ENCODE measurements at regions not wholly inside any gene's neighbourhood (a gene's known extent, or its start where the extent isn't known, plus 50 kb on each side); places are given as distances from the start of the nearest gene placed in this dataset.
"Not testable (repeated sequence)": the region's sequence is repeated elsewhere in the genome, so short reads cannot be mapped to it uniquely, and the experiment has no call there.

DNA sequence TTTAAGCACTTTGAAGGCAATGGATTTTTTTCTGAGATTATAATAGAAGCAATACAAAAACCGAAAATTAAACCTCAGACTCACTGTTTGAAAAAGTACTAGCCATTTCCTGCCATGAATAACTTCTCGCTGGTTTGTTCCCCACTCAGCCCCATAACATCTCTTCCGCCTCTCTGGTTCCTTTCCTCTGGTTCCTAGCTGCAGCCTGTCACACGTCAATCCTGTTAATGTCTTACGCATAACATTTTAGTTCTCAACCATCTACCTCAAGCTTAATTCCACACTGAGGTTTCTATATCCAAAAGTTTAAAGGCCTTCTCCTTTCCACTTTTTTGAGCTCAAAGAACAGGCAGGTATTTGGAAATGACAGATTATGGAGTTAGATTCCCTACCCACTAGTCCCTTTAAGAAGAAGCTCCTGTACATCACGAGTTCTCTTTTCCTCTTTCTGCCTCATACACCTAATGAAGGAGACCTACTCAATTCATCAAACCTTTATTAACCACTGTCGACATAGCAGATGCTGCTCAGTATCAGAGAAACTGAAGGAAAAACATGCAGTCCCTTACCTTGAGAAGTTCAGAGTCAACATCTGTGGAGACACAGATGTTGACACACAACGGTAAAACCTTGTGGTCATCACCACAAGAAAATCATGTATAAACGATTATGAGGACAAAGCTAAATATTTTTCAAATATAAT, 243.0 kb upstream of the PTGER4 start:
- DNase-seq (ENCODE audit: low read depth in 2 of 2) = no peak
- Histone ChIP-seq H3K27me3 (ENCODE audit: control insufficient read depth, insufficient read depth, low read length) (no peaks in the 10 kb centered on the region), H3K79me2 (ENCODE audit: control insufficient read depth, insufficient read depth, low read length) (no peaks in the 10 kb centered on the region), H3K27ac (ENCODE audit: insufficient read depth, low read length) (no peak overlapping the region), H4K20me1 (ENCODE audit: control insufficient read depth, extremely low read depth, insufficient read depth, low read length) (no peaks in the 10 kb centered on the region), H3K4me2 (ENCODE audit: extremely low read depth, insufficient read depth, low read length) (no peak overlapping the region), H3K36me3 (ENCODE audit: control insufficient read depth, insufficient read depth, low read length) (no peaks in the 10 kb centered on the region), H2AFZ (ENCODE audit: low read length) (no peak overlapping the region), H3K4me1 (ENCODE audit: control insufficient read depth, extremely low read depth, insufficient read depth, low read length) (no peaks in the 10 kb centered on the region), H3K4me3 (replicated peaks in 1 of 4; ENCODE audit: control extremely low read depth in 1 of 4, insufficient read depth in 1 of 4, low read depth in 3 of 4, low read length in 4 of 4) (no peak overlapping the region), H3K9me3 (ENCODE audit: control insufficient read depth, insufficient read depth, low read depth, low read length) (no peaks in the 10 kb centered on the region), H3K9ac (ENCODE audit: insufficient read depth, low read length) (no peak overlapping the region)
- TF ChIP-seq CTCF (conservative IDR thresholded peaks at IDR 0.05 in 1 of 2, IDR thresholded peaks at IDR 0.05 in 1 of 2; ENCODE audit: low read depth in 1 of 2, low read length in 2 of 2) = no peak
- no peak for TF ChIP-seq EZH2 (IDR thresholded peaks at IDR 0.05; ENCODE audit: low read length, missing control alignments)

DNA sequence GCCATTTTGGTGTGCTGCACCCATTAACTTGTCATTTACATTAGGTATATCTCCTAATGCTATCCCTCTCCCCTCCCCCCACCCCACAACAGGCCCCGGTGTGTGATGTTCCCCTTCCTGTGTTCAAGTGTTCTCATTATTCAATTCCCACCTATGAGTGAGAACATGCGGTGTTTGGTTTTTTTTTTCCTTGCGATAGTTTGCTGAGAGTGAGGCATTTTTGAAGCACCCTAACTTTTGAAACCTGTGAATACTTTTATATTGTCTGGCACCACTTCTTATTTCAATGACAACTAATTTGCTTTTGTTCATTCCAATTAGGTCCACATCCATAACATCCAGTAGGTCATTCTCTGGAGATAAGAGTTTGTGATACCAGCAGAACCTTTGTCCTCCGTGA, 244.0 kb upstream of the PTGER4 start:
- DNase-seq (ENCODE audit: low read depth in 2 of 2); H3K9me3 ChIP-seq (ENCODE audit: control insufficient read depth, insufficient read depth, low read depth, low read length); H3K27ac ChIP-seq (ENCODE audit: insufficient read depth, low read length); H3K4me1 ChIP-seq (ENCODE audit: control insufficient read depth, extremely low read depth, insufficient read depth, low read length); H3K79me2 ChIP-seq (ENCODE audit: control insufficient read depth, insufficient read depth, low read length); H3K4me3 ChIP-seq (replicated peaks in 1 of 4; ENCODE audit: control extremely low read depth in 1 of 4, insufficient read depth in 1 of 4, low read depth in 3 of 4, low read length in 4 of 4); H3K9ac ChIP-seq (ENCODE audit: insufficient read depth, low read length); H2AFZ ChIP-seq (ENCODE audit: low read length); H3K27me3 ChIP-seq (ENCODE audit: control insufficient read depth, insufficient read depth, low read length); H3K36me3 ChIP-seq (ENCODE audit: control insufficient read depth, insufficient read depth, low read length); H3K4me2 ChIP-seq (ENCODE audit: extremely low read depth, insufficient read depth, low read length); H4K20me1 ChIP-seq (ENCODE audit: control insufficient read depth, extremely low read depth, insufficient read depth, low read length): not testable (repeated sequence)

- H3K4me3 ChIP-seq (replicated peaks in 1 of 4; ENCODE audit: control extremely low read depth in 1 of 4, insufficient read depth in 1 of 4, low read depth in 3 of 4, low read length in 4 of 4) = no peak overlapping the region
- no peak for DNase-seq (ENCODE audit: low read depth in 2 of 2)
- H3K9ac ChIP-seq (ENCODE audit: insufficient read depth, low read length) = no peak overlapping the region
Observed at GRCh38 chr5:40432836-40433235, 246.9 kb upstream of the PTGER4 start.

More at GRCh38 chr5:40432836-40433235, 246.9 kb upstream of the PTGER4 start:
- Histone ChIP-seq H3K4me1 (ENCODE audit: control insufficient read depth, extremely low read depth, insufficient read depth, low read length) (no peaks in the 10 kb centered on the region), H3K36me3 (ENCODE audit: control insufficient read depth, insufficient read depth, low read length) (no peaks in the 10 kb centered on the region), H3K79me2 (ENCODE audit: control insufficient read depth, insufficient read depth, low read length) (no peaks in the 10 kb centered on the region), H3K9me3 (ENCODE audit: control insufficient read depth, insufficient read depth, low read depth, low read length) (no peaks in the 10 kb centered on the region), H3K27me3 (ENCODE audit: control insufficient read depth, insufficient read depth, low read length) (no peaks in the 10 kb centered on the region), H4K20me1 (ENCODE audit: control insufficient read depth, extremely low read depth, insufficient read depth, low read length) (no peaks in the 10 kb centered on the region), H3K27ac (ENCODE audit: insufficient read depth, low read length) (no peak overlapping the region), H2AFZ (ENCODE audit: low read length) (no peak overlapping the region), H3K4me2 (ENCODE audit: extremely low read depth, insufficient read depth, low read length) (no peak overlapping the region)
- TF ChIP-seq EZH2 (IDR thresholded peaks at IDR 0.05; ENCODE audit: low read length, missing control alignments) (no peak), CTCF (conservative IDR thresholded peaks at IDR 0.05 in 1 of 2, IDR thresholded peaks at IDR 0.05 in 1 of 2; ENCODE audit: low read depth in 1 of 2, low read length in 2 of 2) (no peak)

All from fibroblast of lung (primary cell).